ENCODE measurements at regions not wholly inside any gene's neighbourhood (a gene's known extent, or its start where the extent isn't known, plus 50 kb on each side); places are given as distances from the start of the nearest gene placed in this dataset.

GRCh38 chr2:150552041-150552820 lies 64.8 kb upstream of the RND3 start:
- Histone ChIP-seq H3K4me1 (ENCODE audit: control insufficient read depth in 1 of 2, insufficient read depth in 2 of 2, low read length in 2 of 2) (no peaks in the 10 kb centered on the region), H3K4me3 (replicated peaks in 1 of 2; ENCODE audit: low read depth in 1 of 2, low read length in 2 of 2) (no peak overlapping the region), H3K9me3 (ENCODE audit: control insufficient read depth in 1 of 2, insufficient read depth in 1 of 2, low read depth in 1 of 2, low read length in 2 of 2) (no peaks in the 10 kb centered on the region), H4K20me1 (ENCODE audit: insufficient read depth) (no peaks in the 10 kb centered on the region), H3K27ac (ENCODE audit: low read depth, low read length) (no peak overlapping the region), H3K9me2 (ENCODE audit: insufficient read depth) (no peaks in the 10 kb centered on the region; the same call in 1 of the 2 replicates), H3K79me2 (ENCODE audit: insufficient read depth, low read length) (no peaks in the 10 kb centered on the region), H3K4me2 (ENCODE audit: low read length) (no peak overlapping the region), H3K9ac (ENCODE audit: low read length) (no peak overlapping the region), H3K36me3 (ENCODE audit: control insufficient read depth in 1 of 2, insufficient read depth in 2 of 2, low read length in 2 of 2) (no peaks in the 10 kb centered on the region), H3K27me3 (ENCODE audit: insufficient read depth, low read length) (no peaks in the 10 kb centered on the region), H2AFZ (ENCODE audit: low read depth, low read length, poor library complexity, severe bottlenecking) (no peak overlapping the region)
- ATAC-seq: no peak
- RAD21 ChIA-PET (ENCODE audit: low non-redundant PET in 1 of 2, low total read pairs in 2 of 2, uncharacterized antibody in 2 of 2, unreplicated experiment in 2 of 2): no interaction called here
- no TSS peak for BruUV-seq (replicated peaks)
- intact Hi-C loops (cut with micrococcal nuclease): no loop called here
- CTCF ChIA-PET: no interaction called here
- POLR2A ChIA-PET: no interaction called here
- TF ChIP-seq EZH2phosphoT487 (IDR thresholded peaks at IDR 0.05; ENCODE audit: borderline replicate concordance): no peak
- no peak for TF ChIP-seq EGR1 (IDR thresholded peaks at IDR 0.05; ENCODE audit: low read depth)
- TF ChIP-seq SP1 (IDR thresholded peaks at IDR 0.05; ENCODE audit: low read depth): no peak
- no peak for TF ChIP-seq MAX (IDR thresholded peaks at IDR 0.05)
- no peak for TF ChIP-seq CBX3 (IDR thresholded peaks at IDR 0.05; ENCODE audit: low read depth)
- no peak for TF ChIP-seq ELF1 (IDR thresholded peaks at IDR 0.05; ENCODE audit: borderline replicate concordance, low read depth)
- TF ChIP-seq ATF3 (IDR thresholded peaks at IDR 0.05): no peak
- no peak for TF ChIP-seq TCF7L2 (IDR thresholded peaks at IDR 0.05; ENCODE audit: borderline replicate concordance, extremely low read depth, insufficient read depth, insufficient read length)
- no peak for TF ChIP-seq POLR2A (IDR thresholded peaks at IDR 0.05; ENCODE audit: borderline replicate concordance, extremely low read depth, insufficient read depth, insufficient read length)
- TF ChIP-seq JUND (IDR thresholded peaks at IDR 0.05): no peak
- TF ChIP-seq SIN3A (IDR thresholded peaks at IDR 0.05; ENCODE audit: low read depth): no peak
- TF ChIP-seq ZNF274 (IDR thresholded peaks at IDR 0.05; ENCODE audit: low read depth, low read length): no peak
- no peak for TF ChIP-seq RAD21 (IDR thresholded peaks at IDR 0.05; ENCODE audit: low read depth)
- no peak for TF ChIP-seq CTCF (IDR thresholded peaks at IDR 0.05 in 2 of 3, conservative IDR thresholded peaks at IDR 0.05 in 1 of 3; ENCODE audit: borderline replicate concordance in 1 of 3, insufficient read depth in 1 of 3, low read depth in 2 of 3, low read length in 2 of 3)
- no peak for TF ChIP-seq CEBPB (IDR thresholded peaks at IDR 0.05; ENCODE audit: low read depth)
- TF ChIP-seq EZH2 (IDR thresholded peaks at IDR 0.05): no peak
- TF ChIP-seq POLR2AphosphoS5 (IDR thresholded peaks at IDR 0.05; ENCODE audit: low read depth, low read length): no peak
- TF ChIP-seq YY1 (IDR thresholded peaks at IDR 0.05; ENCODE audit: extremely low read depth, insufficient replicate concordance, low read depth, low read length): no peak
- TF ChIP-seq ZFX (IDR thresholded peaks at IDR 0.05): no peak
- no peak for DNase-seq (ENCODE audit: low read depth, low spot score)
